OCI-LY7 (cell line): ENCODE measurements at regions not wholly inside any gene's neighbourhood (a gene's known extent, or its start where the extent isn't known, plus 50 kb on each side); places are given as distances from the start of the nearest gene placed in this dataset.

Experiments used
- BruUV-seq: library from RNA; stranded (reverse); fragments of 400-500 nt; replicated peaks from 2 replicates; lab custom pipeline; 2021; lab: Mats Ljungman, UMichigan
- CTCF ChIA-PET: fragments of 300-600 bp; sonication (Branson Sonifier 250); formaldehyde crosslinking; loops from one replicate; lab custom pipeline; 2022; ENCODE audit warnings: antibody characterized with exemption; ENCODE audit not compliant: unreplicated experiment; lab: Charles Lee
- POLR2A ChIA-PET: fragments of 300-600 bp; sonication (Branson Sonifier 250); formaldehyde crosslinking; loops from one replicate; lab custom pipeline; 2022; ENCODE audit warnings: antibody characterized with exemption; lab: Charles Lee
- DNase-seq: peaks from one replicate; pipeline ENCODE4 v3.0.0-alpha.2; 2015; ENCODE audit warnings: low spot score
- H2AFZ ChIP-seq: fragments of 200-600 bp; sonication (generic), shearing (Covaris generic); 2 replicates; pipeline ENCODE4 v1.6.1; 2014; ENCODE audit warnings: mild to moderate bottlenecking, antibody characterized with exemption, low read length, moderate library complexity
- H3K27ac ChIP-seq: fragments of 200-600 bp; sonication (generic); 2 replicates; pipeline ENCODE4 v1.5.1; 2014; ENCODE audit warnings: mixed run types, low read depth, mild to moderate bottlenecking, moderate library complexity, low read length, inconsistent platforms; ENCODE audit not compliant: poor library complexity, severe bottlenecking
- H3K36me3 ChIP-seq: fragments of 200-600 bp; sonication (generic); 2 replicates; pipeline ENCODE4 v1.6.1; 2014; ENCODE audit warnings: mild to moderate bottlenecking, antibody characterized with exemption, low read length, moderate library complexity, mixed read lengths; ENCODE audit not compliant: insufficient read depth
- H3K4me1 ChIP-seq: fragments of 200-600 bp; sonication (generic); 2 replicates; pipeline ENCODE4 v1.5.1; 2014; ENCODE audit warnings: mild to moderate bottlenecking, low read length; ENCODE audit not compliant: insufficient read depth, poor library complexity, severe bottlenecking
- H3K4me2 ChIP-seq: fragments of 200-600 bp; sonication (generic); 2 replicates; pipeline ENCODE4 v1.6.1; 2014; ENCODE audit warnings: mild to moderate bottlenecking, low read length
- H3K4me3 ChIP-seq: fragments of 200-600 bp; sonication (generic); 2 replicates; pipeline ENCODE4 v1.5.1; 2014; ENCODE audit warnings: mild to moderate bottlenecking, low read depth, low read length; ENCODE audit not compliant: poor library complexity, severe bottlenecking
- H3K79me2 ChIP-seq: fragments of 200-600 bp; sonication (generic); 2 replicates; pipeline ENCODE4 v1.6.1; 2016; ENCODE audit warnings: low read depth, mild to moderate bottlenecking, low read length, moderate library complexity, mixed read lengths; ENCODE audit not compliant: insufficient read depth
- H3K9me2 ChIP-seq: fragments of 200-600 bp; sonication (generic); 2 replicates; pipeline ENCODE4 v1.6.1; 2016; ENCODE audit warnings: mild to moderate bottlenecking, low read length, mixed read lengths; ENCODE audit not compliant: insufficient read depth
- H3K9me3 ChIP-seq: fragments of 200-600 bp; sonication (generic); 2 replicates; pipeline ENCODE4 v1.6.1; 2014; ENCODE audit warnings: mild to moderate bottlenecking, mixed run types, low read length, mixed read lengths
- H4K20me1 ChIP-seq: fragments of 200-600 bp; sonication (generic); 2 replicates; pipeline ENCODE4 v1.6.1; 2014; ENCODE audit warnings: mild to moderate bottlenecking, antibody characterized with exemption, low read length, moderate library complexity, mixed read lengths; ENCODE audit not compliant: insufficient read depth
- CTCF ChIP-seq: fragments of 200-600 bp; sonication (generic); conservative IDR thresholded peaks from 2 replicates; pipeline ENCODE4 v1.5.1; 2014; ENCODE audit warnings: mild to moderate bottlenecking, antibody characterized with exemption, low read length, moderate library complexity, mixed read lengths
- EZH2phosphoT487 ChIP-seq: fragments of 200-600 bp; sonication (generic); IDR thresholded peaks from 2 replicates; pipeline ENCODE4 v1.6.1; 2018; ENCODE audit warnings: low read depth, borderline replicate concordance, mild to moderate bottlenecking, mixed run types, antibody characterized with exemption, low read length, moderate library complexity, mixed read lengths
- intact Hi-C: fragments of 100-400 bp; cut with micrococcal nuclease; formaldehyde crosslinking; loops from one replicate; pipeline ENCODE4 v1.10.0; 2022; ENCODE audit not compliant: unreplicated experiment

GRCh38 chr6:137723273-137724017 lies 143.6 kb upstream of the TNFAIP3 start:
- no peak overlapping the region for H3K4me3 ChIP-seq
- no peaks in the 10 kb centered on the region for H3K9me3 ChIP-seq
- no peaks in the 10 kb centered on the region for H3K4me1 ChIP-seq
- H3K27ac ChIP-seq = no peak overlapping the region
- TF ChIP-seq CTCF (no peak), EZH2phosphoT487 (no peak)
- intact Hi-C loops = no loop called here
- BruUV-seq = no TSS peak
- CTCF ChIA-PET = no interaction called here
- POLR2A ChIA-PET = interaction anchor here (0.6 to 1.4 kb wide), 6 partner anchors 8 to 282 kb away, joined by 3 to 6 read pairs (median 4); no protein-coding TSS in a partner anchor
- H3K79me2 ChIP-seq = no peaks in the 10 kb centered on the region
- H4K20me1 ChIP-seq = no peaks in the 10 kb centered on the region
- H3K36me3 ChIP-seq = no peaks in the 10 kb centered on the region
- H3K9me2 ChIP-seq = no peaks in the 10 kb centered on the region
- no peak overlapping the region for H2AFZ ChIP-seq
- no peak for DNase-seq
- H3K4me2 ChIP-seq = no peak overlapping the region

GRCh38 chr6:137724018-137724403 lies 143.0 kb upstream of the TNFAIP3 start:
- H3K4me3 ChIP-seq = no peak overlapping the region
- H4K20me1 ChIP-seq = no peaks in the 10 kb centered on the region
- H3K9me2 ChIP-seq = no peaks in the 10 kb centered on the region
- intact Hi-C loops = no loop called here
- TF ChIP-seq EZH2phosphoT487 = no peak
- no peak for TF ChIP-seq CTCF
- no peak overlapping the region for H2AFZ ChIP-seq
- BruUV-seq = no TSS peak
- no peaks in the 10 kb centered on the region for H3K9me3 ChIP-seq
- H3K79me2 ChIP-seq = no peaks in the 10 kb centered on the region
- H3K27ac ChIP-seq = no peak overlapping the region
- H3K36me3 ChIP-seq = no peaks in the 10 kb centered on the region
- H3K4me2 ChIP-seq = no peak overlapping the region
- H3K4me1 ChIP-seq = no peaks in the 10 kb centered on the region
- POLR2A ChIA-PET = interaction anchor here (1.4 kb wide), 1 partner anchor 8 kb away, joined by 6 read pairs; no protein-coding TSS in a partner anchor
- no peak for DNase-seq
- CTCF ChIA-PET = no interaction called here
